Endodermal cell (in vitro differentiated cells): ENCODE measurements at regions not wholly inside any gene's neighbourhood (a gene's known extent, or its start where the extent isn't known, plus 50 kb on each side); places are given as distances from the start of the nearest gene placed in this dataset.

ENCODE experiments used
- DNase-seq: peaks from one replicate; pipeline ENCODE4 v3.0.0-alpha.2; 2017
- H3K27ac ChIP-seq: 2 replicates; pipeline ENCODE4 v1.5.1; 2013; ENCODE audit warnings: mild to moderate bottlenecking, low read depth, low read length, moderate library complexity
- H3K27me3 ChIP-seq: 2 replicates; pipeline ENCODE4 v1.6.1; 2013; ENCODE audit warnings: mild to moderate bottlenecking, low read length, moderate library complexity; ENCODE audit not compliant: insufficient read depth, control insufficient read depth, poor library complexity, severe bottlenecking
- H3K36me3 ChIP-seq: 2 replicates; pipeline ENCODE4 v1.7.0; 2013; ENCODE audit warnings: mild to moderate bottlenecking, low read length, moderate library complexity; ENCODE audit not compliant: control insufficient read depth, insufficient read depth
- H3K4me1 ChIP-seq: one replicate; pipeline ENCODE4 v1.7.0; 2013; ENCODE audit warnings: low read length; ENCODE audit not compliant: control insufficient read depth, insufficient read depth
- H3K4me3 ChIP-seq: 2 replicates; pipeline ENCODE4 v1.5.1; 2013; ENCODE audit warnings: mild to moderate bottlenecking, low read length, moderate library complexity
- H3K9ac ChIP-seq: 2 replicates; pipeline ENCODE4 v1.6.1; 2013; ENCODE audit warnings: mild to moderate bottlenecking, low read length, moderate library complexity; ENCODE audit not compliant: poor library complexity, severe bottlenecking; ENCODE audit errors: extremely low read depth
- H3K9me3 ChIP-seq: 2 replicates; pipeline ENCODE4 v1.6.1; 2013; ENCODE audit warnings: mild to moderate bottlenecking, low read length, moderate library complexity; ENCODE audit not compliant: control insufficient read depth
- H3K27ac Mint-ChIP-seq: 2 replicates; pipeline ENCODE4 v1.8.0; 2020; ENCODE audit warnings: mixed read lengths
- H3K27me3 Mint-ChIP-seq: 2 replicates; pipeline ENCODE4 v1.8.0; 2021; ENCODE audit warnings: mild to moderate bottlenecking, mixed read lengths; ENCODE audit not compliant: insufficient read depth
- H3K36me3 Mint-ChIP-seq: 2 replicates; pipeline ENCODE4 v1.8.0; 2020; ENCODE audit warnings: low read depth, mixed read lengths
- H3K4me1 Mint-ChIP-seq: 2 replicates; pipeline ENCODE4 v1.8.0; 2020; ENCODE audit warnings: mixed read lengths
- H3K4me3 Mint-ChIP-seq: 2 replicates; pipeline ENCODE4 v1.8.0; 2020; ENCODE audit warnings: mild to moderate bottlenecking, moderate library complexity, mixed read lengths
- H3K9me3 Mint-ChIP-seq: 2 replicates; pipeline ENCODE4 v1.8.0; 2020; ENCODE audit warnings: mild to moderate bottlenecking, mixed read lengths
- WGBS, 2 experiments: methylation state at CpG; one replicate each; pipeline versions ENCODE4 v1.1.5 to v1.1.7; 2013; ENCODE audit warnings: missing lambda C conversion rate in 2 of 2, mixed read lengths in 1 of 2; ENCODE audit not compliant: insufficient coverage in 1 of 2, insufficient read length in 1 of 2; 5-methylcytosine and 5-hydroxymethylcytosine counted together
- TF ChIP-seq, protein P1 (sequence below): fragments of 200-600 bp; sonication (generic); conservative IDR thresholded peaks from 2 replicates; pipeline ENCODE4 v1.5.0; 2021; ENCODE audit warnings: antibody characterized with exemption, mild to moderate bottlenecking

DNA sequence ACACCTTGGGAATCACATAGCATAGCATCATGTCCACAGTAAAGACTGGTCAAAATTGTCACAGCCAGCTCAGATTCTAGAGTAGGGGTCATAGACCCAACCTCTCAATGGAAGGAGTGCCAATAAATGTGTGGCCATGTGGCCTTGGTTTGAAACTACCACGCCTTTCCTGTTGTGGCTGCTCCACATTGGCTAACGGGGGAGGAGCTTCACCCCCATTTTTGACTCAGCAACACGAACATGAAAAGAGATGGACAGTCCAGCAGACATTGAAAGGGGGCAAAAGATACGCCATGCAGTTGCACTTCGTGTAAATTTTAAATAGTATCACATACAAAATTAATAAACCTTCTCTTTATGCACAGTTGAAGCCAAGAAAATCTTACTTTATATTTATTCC is 78.4 kb upstream of the HIVEP3 start:
- Histone ChIP-seq H3K9ac (no peak overlapping the region), H3K4me1 (no peaks in the 10 kb centered on the region), H3K36me3 (no peaks in the 10 kb centered on the region), H3K4me3 (no peak overlapping the region), H3K27me3 (no peaks in the 10 kb centered on the region), H3K27ac (no peak overlapping the region), H3K9me3 (no peaks in the 10 kb centered on the region)
- H3K9me3 Mint-ChIP-seq = no peaks in the 10 kb centered on the region
- no peak overlapping the region for H3K27ac Mint-ChIP-seq
- no peak overlapping the region for H3K4me3 Mint-ChIP-seq
- no peak for DNase-seq
- peaks cover 3% of the 10 kb centered on the region for H3K4me1 Mint-ChIP-seq
- WGBS, 2 experiments = 88 to 100% methylated on average over 3 to 5 of the region's 5 CpGs
- no peaks in the 10 kb centered on the region for H3K36me3 Mint-ChIP-seq
- no peaks in the 10 kb centered on the region for H3K27me3 Mint-ChIP-seq
- TF ChIP-seq, protein P1, sequence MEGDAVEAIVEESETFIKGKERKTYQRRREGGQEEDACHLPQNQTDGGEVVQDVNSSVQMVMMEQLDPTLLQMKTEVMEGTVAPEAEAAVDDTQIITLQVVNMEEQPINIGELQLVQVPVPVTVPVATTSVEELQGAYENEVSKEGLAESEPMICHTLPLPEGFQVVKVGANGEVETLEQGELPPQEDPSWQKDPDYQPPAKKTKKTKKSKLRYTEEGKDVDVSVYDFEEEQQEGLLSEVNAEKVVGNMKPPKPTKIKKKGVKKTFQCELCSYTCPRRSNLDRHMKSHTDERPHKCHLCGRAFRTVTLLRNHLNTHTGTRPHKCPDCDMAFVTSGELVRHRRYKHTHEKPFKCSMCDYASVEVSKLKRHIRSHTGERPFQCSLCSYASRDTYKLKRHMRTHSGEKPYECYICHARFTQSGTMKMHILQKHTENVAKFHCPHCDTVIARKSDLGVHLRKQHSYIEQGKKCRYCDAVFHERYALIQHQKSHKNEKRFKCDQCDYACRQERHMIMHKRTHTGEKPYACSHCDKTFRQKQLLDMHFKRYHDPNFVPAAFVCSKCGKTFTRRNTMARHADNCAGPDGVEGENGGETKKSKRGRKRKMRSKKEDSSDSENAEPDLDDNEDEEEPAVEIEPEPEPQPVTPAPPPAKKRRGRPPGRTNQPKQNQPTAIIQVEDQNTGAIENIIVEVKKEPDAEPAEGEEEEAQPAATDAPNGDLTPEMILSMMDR = no peak

DNA sequence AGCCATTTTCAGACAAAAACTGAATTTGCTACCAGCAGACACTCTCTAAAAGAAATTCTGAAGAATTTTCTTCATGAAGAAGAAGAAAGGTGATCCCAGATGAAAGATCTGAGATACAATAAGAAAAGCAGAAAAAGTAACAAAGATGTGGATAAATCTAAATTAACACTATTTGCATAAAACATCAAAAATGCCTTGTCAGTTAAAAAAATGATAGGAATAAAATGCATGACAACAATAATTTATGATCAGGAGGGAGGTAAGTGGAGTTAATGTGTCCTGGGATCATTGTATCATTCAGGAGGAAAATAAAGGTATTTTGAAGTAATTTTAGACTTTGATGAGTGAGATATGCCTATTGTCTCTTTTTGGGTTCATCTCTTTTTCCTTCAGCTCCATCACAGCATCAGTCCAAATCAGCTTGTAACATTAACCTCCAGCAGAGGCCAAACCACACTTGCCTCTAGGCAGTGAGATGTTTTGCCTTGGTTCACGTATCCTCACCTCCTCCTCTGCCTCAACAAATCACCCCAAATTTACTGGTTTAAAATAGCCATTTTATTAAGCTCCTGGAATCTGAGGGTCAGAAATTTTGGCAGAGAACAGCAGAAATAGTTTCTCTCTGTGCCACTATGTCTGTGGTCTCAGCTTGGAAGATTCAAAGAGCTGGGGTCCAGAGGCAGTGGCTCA is 76.9 kb upstream of the HIVEP3 start:
- H3K27ac Mint-ChIP-seq = no peak overlapping the region
- DNase-seq = no peak
- no peak overlapping the region for H3K4me3 Mint-ChIP-seq
- Histone ChIP-seq H3K27me3 (no peaks in the 10 kb centered on the region), H3K4me3 (no peak overlapping the region), H3K36me3 (no peaks in the 10 kb centered on the region), H3K27ac (no peak overlapping the region), H3K9ac (no peak overlapping the region), H3K9me3 (no peaks in the 10 kb centered on the region), H3K4me1 (no peaks in the 10 kb centered on the region)
- no peaks in the 10 kb centered on the region for H3K27me3 Mint-ChIP-seq
- H3K36me3 Mint-ChIP-seq = no peaks in the 10 kb centered on the region
- WGBS, 2 experiments = 78 to 100% methylated on average over 1 of the region's 1 CpG
- TF ChIP-seq, protein P1 = no peak
- peaks cover 3% of the 10 kb centered on the region for H3K4me1 Mint-ChIP-seq
- H3K9me3 Mint-ChIP-seq = no peaks in the 10 kb centered on the region

DNA sequence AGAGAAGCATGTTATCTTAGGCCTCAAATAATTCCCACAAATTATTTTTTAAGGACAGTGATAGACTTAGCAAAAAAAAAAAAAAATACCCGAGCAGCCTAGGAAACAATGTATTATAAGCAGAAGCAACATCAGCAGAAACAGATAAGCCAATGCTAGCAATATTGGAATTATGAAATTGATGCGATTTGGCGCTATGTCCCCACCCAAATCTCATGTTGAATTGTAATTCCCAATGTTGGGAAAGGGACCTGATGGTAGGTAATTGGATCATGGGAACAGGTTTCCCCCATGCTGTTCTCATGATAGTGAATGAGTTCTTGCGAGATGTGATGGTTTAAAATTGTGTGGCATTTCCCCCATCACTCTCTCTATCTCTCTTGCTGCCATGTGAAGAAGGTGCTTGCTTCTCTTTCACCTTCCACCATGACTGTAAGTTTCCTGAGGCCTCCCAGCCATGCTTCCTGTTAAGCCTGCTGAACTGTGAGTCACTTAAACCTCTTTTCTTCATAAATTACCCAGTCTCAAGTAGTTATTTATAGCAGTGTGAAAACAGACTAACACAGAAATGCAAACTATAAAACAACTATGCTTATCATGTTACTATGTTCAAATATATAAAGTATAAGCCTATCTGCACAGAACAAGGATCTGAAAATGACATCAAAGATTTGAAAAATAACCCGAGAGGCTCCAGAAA is 75.6 kb upstream of the HIVEP3 start:
- DNase-seq = no peak
- H3K9me3 Mint-ChIP-seq = no peaks in the 10 kb centered on the region
- Histone ChIP-seq H3K9me3 (no peaks in the 10 kb centered on the region), H3K27me3 (no peaks in the 10 kb centered on the region), H3K27ac (no peak overlapping the region), H3K9ac (no peak overlapping the region), H3K36me3 (no peaks in the 10 kb centered on the region), H3K4me1 (no peaks in the 10 kb centered on the region), H3K4me3 (no peak overlapping the region)
- peaks cover 3% of the 10 kb centered on the region for H3K4me1 Mint-ChIP-seq
- TF ChIP-seq, protein P1 = no peak
- no peak overlapping the region for H3K4me3 Mint-ChIP-seq
- no peaks in the 10 kb centered on the region for H3K27me3 Mint-ChIP-seq
- 95 to 100% methylated on average over 2 to 5 of the region's 5 CpGs for WGBS, 2 experiments
- no peaks in the 10 kb centered on the region for H3K36me3 Mint-ChIP-seq
- H3K27ac Mint-ChIP-seq = no peak overlapping the region
